WTC11 (cell line): ENCODE measurements at regions not wholly inside any gene's neighbourhood (a gene's known extent, or its start where the extent isn't known, plus 50 kb on each side); places are given as distances from the start of the nearest gene placed in this dataset.

Experiments
- ATAC-seq: fragments of 200-7000 bp; cut with Tn5 transposase; 2 replicates; pipeline ENCODE4 v1.10.0; 2021; ENCODE audit warnings: mild to moderate bottlenecking, moderate library complexity
- CTCF ChIA-PET: fragments of 300-600 bp; sonication (Branson Sonifier 250); formaldehyde crosslinking; loops from one replicate; lab custom pipeline; 2021; ENCODE audit warnings: antibody characterized with exemption; lab: Charles Lee
- POLR2A ChIA-PET: fragments of 350-600 bp; sonication (Branson Sonifier 250); formaldehyde crosslinking; loops from one replicate; lab custom pipeline; 2021; ENCODE audit warnings: antibody characterized with exemption; lab: Charles Lee
- DNase-seq: peaks from one replicate; pipeline ENCODE4 v3.0.0; 2021; ENCODE audit warnings: low spot score
- H3K27ac Mint-ChIP-seq: 2 replicates; pipeline ENCODE4 v1.8.0; 2021; ENCODE audit warnings: mixed read lengths
- H3K27me3 Mint-ChIP-seq: 2 replicates; pipeline ENCODE4 v1.8.0; 2021; ENCODE audit warnings: low read depth, mild to moderate bottlenecking, moderate library complexity, mixed read lengths
- H3K36me3 Mint-ChIP-seq: 2 replicates; pipeline ENCODE4 v1.8.0; 2021; ENCODE audit warnings: mixed read lengths
- H3K4me1 Mint-ChIP-seq: 2 replicates; pipeline ENCODE4 v1.8.0; 2022; ENCODE audit warnings: mixed read lengths
- H3K4me3 Mint-ChIP-seq: 2 replicates; pipeline ENCODE4 v1.8.0; 2021; ENCODE audit warnings: mild to moderate bottlenecking, moderate library complexity, mixed read lengths
- H3K9me3 Mint-ChIP-seq: 2 replicates; pipeline ENCODE4 v1.8.0; 2021; ENCODE audit warnings: mixed read lengths
- ATF2 ChIP-seq: sonication (generic); formaldehyde crosslinking; IDR thresholded peaks from 2 replicates; pipeline ENCODE4 v1.8.1; 2022; ENCODE audit warnings: low read depth, missing genetic modification reagents, borderline replicate concordance
- E2F5 ChIP-seq: sonication (generic); formaldehyde crosslinking; IDR thresholded peaks from 2 replicates; pipeline ENCODE4 v1.8.1; 2022; ENCODE audit warnings: mild to moderate bottlenecking, moderate library complexity, missing genetic modification reagents
- ELF4 ChIP-seq: sonication (generic); formaldehyde crosslinking; IDR thresholded peaks from 2 replicates; pipeline ENCODE4 v1.8.1; 2022; ENCODE audit warnings: low read depth, mild to moderate bottlenecking, moderate library complexity, missing genetic modification reagents
- ETV6 ChIP-seq: sonication (generic); formaldehyde crosslinking; IDR thresholded peaks from 2 replicates; pipeline ENCODE4 v1.8.1; 2022; ENCODE audit warnings: mild to moderate bottlenecking, missing genetic modification reagents
- FOXJ3 ChIP-seq: sonication (generic); formaldehyde crosslinking; IDR thresholded peaks from 2 replicates; pipeline ENCODE4 v1.9.0; 2021; ENCODE audit warnings: missing genetic modification reagents, mild to moderate bottlenecking, borderline replicate concordance
- GABPB1 ChIP-seq: sonication (generic); formaldehyde crosslinking; IDR thresholded peaks from 2 replicates; pipeline ENCODE4 v1.8.1; 2023; ENCODE audit warnings: mild to moderate bottlenecking, missing genetic modification reagents
- HMGXB4 ChIP-seq: sonication (generic); formaldehyde crosslinking; IDR thresholded peaks from 2 replicates; pipeline ENCODE4 v1.8.1; 2023; ENCODE audit warnings: mild to moderate bottlenecking, moderate library complexity, missing genetic modification reagents
- NFATC4 ChIP-seq: fragments of 250-450 bp; sonication (Bioruptor Pico); IDR thresholded peaks from 2 replicates; pipeline ENCODE4 v1.9.0; 2021; ENCODE audit warnings: mild to moderate bottlenecking
- NR3C1 ChIP-seq: sonication (generic); formaldehyde crosslinking; conservative IDR thresholded peaks from 2 replicates; pipeline ENCODE4 v1.8.1; 2023; ENCODE audit warnings: low read depth, mild to moderate bottlenecking, missing genetic modification reagents
- OVOL2 ChIP-seq: fragments of 250-450 bp; sonication (Bioruptor Pico); IDR thresholded peaks from 2 replicates; pipeline ENCODE4 v1.9.0; 2021; ENCODE audit warnings: mild to moderate bottlenecking, borderline replicate concordance
- PRRX2 ChIP-seq: fragments of 250-450 bp; sonication (Bioruptor Pico); IDR thresholded peaks from 2 replicates; pipeline ENCODE4 v1.8.0; 2021; ENCODE audit warnings: mild to moderate bottlenecking
- STAT6 ChIP-seq: sonication (generic); formaldehyde crosslinking; conservative IDR thresholded peaks from 2 replicates; pipeline ENCODE4 v1.8.1; 2023; ENCODE audit warnings: mild to moderate bottlenecking, low read depth, missing genetic modification reagents, moderate library complexity
- TCF7 ChIP-seq: sonication (generic); formaldehyde crosslinking; IDR thresholded peaks from 2 replicates; pipeline ENCODE4 v1.8.0; 2022; ENCODE audit warnings: mild to moderate bottlenecking, low read depth, missing genetic modification reagents, moderate library complexity
- ZNF281 ChIP-seq: sonication (generic); formaldehyde crosslinking; IDR thresholded peaks from 2 replicates; pipeline ENCODE4 v1.8.0; 2023; ENCODE audit warnings: mild to moderate bottlenecking, missing genetic modification reagents
- ZNF396 ChIP-seq: fragments of 250-450 bp; sonication (Bioruptor Pico); IDR thresholded peaks from 2 replicates; pipeline ENCODE4 v1.8.0; 2021; ENCODE audit warnings: mild to moderate bottlenecking, moderate library complexity, borderline replicate concordance
- ZNF423 ChIP-seq: fragments of 250-450 bp; sonication (Bioruptor Pico); IDR thresholded peaks from 2 replicates; pipeline ENCODE4 v2.1.2; 2022; ENCODE audit warnings: mild to moderate bottlenecking, moderate library complexity
- ZNF512 ChIP-seq: sonication (generic); formaldehyde crosslinking; IDR thresholded peaks from 2 replicates; pipeline ENCODE4 v1.8.1; 2022; ENCODE audit warnings: missing genetic modification reagents, borderline replicate concordance
- ZNF532 ChIP-seq: fragments of 250-450 bp; sonication (Bioruptor Pico); IDR thresholded peaks from 2 replicates; pipeline ENCODE4 v1.9.0; 2021; ENCODE audit warnings: mild to moderate bottlenecking, borderline replicate concordance

GRCh38 chr18:57927511-57927910, 116.5 kb upstream of the NEDD4L start (continued):
- TF ChIP-seq FOXJ3 (CRISPR knock-in tag) (no peak), OVOL2 (no peak), TCF7 (CRISPR knock-in tag) (no peak), ZNF423 (CRISPR knock-in tag) (no peak)

- CTCF ChIA-PET: no interaction called here
- Mint-ChIP-seq H3K36me3 (no peaks in the 10 kb centered on the region), H3K4me1 (no peaks in the 10 kb centered on the region), H3K27me3 (no peaks in the 10 kb centered on the region), H3K27ac (no peak overlapping the region), H3K9me3 (peaks cover 5% of the 10 kb centered on the region), H3K4me3 (no peak overlapping the region)
- POLR2A ChIA-PET: no interaction called here
- no peak for TF ChIP-seq NR3C1 (CRISPR knock-in tag)
- no peak for TF ChIP-seq ZNF532
- no peak for TF ChIP-seq ETV6 (CRISPR knock-in tag)
- no peak for TF ChIP-seq ZNF281
- TF ChIP-seq FOXJ3 (CRISPR knock-in tag): no peak
- TF ChIP-seq ZNF512 (CRISPR knock-in tag): no peak
- no peak for TF ChIP-seq ELF4
- TF ChIP-seq HMGXB4 (CRISPR knock-in tag): no peak
- TF ChIP-seq GABPB1: no peak
- TF ChIP-seq PRRX2 (CRISPR knock-in tag): no peak
- no peak for TF ChIP-seq NFATC4 (CRISPR knock-in tag)
- no peak for TF ChIP-seq E2F5 (CRISPR knock-in tag)
- no peak for TF ChIP-seq ATF2 (CRISPR knock-in tag)
- no peak for TF ChIP-seq ZNF396 (CRISPR knock-in tag)
- TF ChIP-seq STAT6 (CRISPR knock-in tag): no peak
- DNase-seq (no peak), ATAC-seq (no peak)
Observed at GRCh38 chr18:57925706-57926105, 118.3 kb upstream of the NEDD4L start.
